Choroid plexus epithelial cell (primary cell): ENCODE measurements at regions not wholly inside any gene's neighbourhood (a gene's known extent, or its start where the extent isn't known, plus 50 kb on each side); places are given as distances from the start of the nearest gene placed in this dataset.

Experiments
- DNase-seq: peaks from one replicate; pipeline ENCODE4 v3.0.0-alpha.2; 2010; ENCODE audit warnings: low read depth
- H3K4me3 ChIP-seq: 2 replicates; pipeline ENCODE4 v1.5.1; 2011; ENCODE audit warnings: low read depth, mild to moderate bottlenecking, control low read depth, low read length, moderate library complexity
- CTCF ChIP-seq: conservative IDR thresholded peaks from 2 replicates; pipeline ENCODE4 v1.5.1; 2011; ENCODE audit warnings: low read depth, mild to moderate bottlenecking, control low read depth, inconsistent platforms, low read length, moderate library complexity

- no peak for DNase-seq
- TF ChIP-seq CTCF = no peak
- no peak overlapping the region for H3K4me3 ChIP-seq
These were observed 217.3 kb downstream of the RAB38 start for GRCh38 chr11:87957961-87958360.

GRCh38 chr11:87954476-87954875, 220.8 kb downstream of the RAB38 start:
- no peak for TF ChIP-seq CTCF
- no peak for DNase-seq

GRCh38 chr11:87942786-87943185, 232.5 kb downstream of the RAB38 start:
- no peak for TF ChIP-seq CTCF
- DNase-seq = no peak
- no peak overlapping the region for H3K4me3 ChIP-seq

More at GRCh38 chr11:87954476-87954875, 220.8 kb downstream of the RAB38 start:
- no peak overlapping the region for H3K4me3 ChIP-seq

- no peak overlapping the region for H3K4me3 ChIP-seq
- no peak for TF ChIP-seq CTCF
- no peak for DNase-seq
These were observed 241.1 kb downstream of the RAB38 start for GRCh38 chr11:87934182-87934581.

GRCh38 chr11:87926250-87926970, 248.8 kb downstream of the RAB38 start:
- no peak overlapping the region for H3K4me3 ChIP-seq
- DNase-seq = peak; percentile 78
- no peak for TF ChIP-seq CTCF

- no peak for TF ChIP-seq CTCF
- no peak for DNase-seq
- no peak overlapping the region for H3K4me3 ChIP-seq
These were observed 251.1 kb downstream of the RAB38 start for GRCh38 chr11:87924125-87924524.

- no peak overlapping the region for H3K4me3 ChIP-seq
- TF ChIP-seq CTCF = no peak
- DNase-seq = no peak
These were observed 258.1 kb downstream of the RAB38 start for GRCh38 chr11:87917111-87917510.
